ENCODE measurements at regions not wholly inside any gene's neighbourhood (a gene's known extent, or its start where the extent isn't known, plus 50 kb on each side); places are given as distances from the start of the nearest gene placed in this dataset.

- H3K9me3 ChIP-seq (ENCODE audit: control insufficient read depth, low read length), result no peaks in the 10 kb centered on the region
- DNase-seq (ENCODE audit: low read depth), result no peak
- no peaks in the 10 kb centered on the region for H3K36me3 ChIP-seq (ENCODE audit: control insufficient read depth, insufficient read depth, low read length, severe bottlenecking)
- H3K4me1 ChIP-seq (ENCODE audit: control insufficient read depth, insufficient read depth, low read length), result no peaks in the 10 kb centered on the region
- no peak overlapping the region for H3K4me3 ChIP-seq (ENCODE audit: low read length)
- no peaks in the 10 kb centered on the region for H3K27me3 ChIP-seq (replicated peaks; ENCODE audit: control insufficient read depth, insufficient read depth, low read length)
- no peak overlapping the region for H3K9ac ChIP-seq (ENCODE audit: low read length)
Observed at GRCh38 chr3:66885326-66886000, 112.6 kb upstream of the KBTBD8 start.

DNA sequence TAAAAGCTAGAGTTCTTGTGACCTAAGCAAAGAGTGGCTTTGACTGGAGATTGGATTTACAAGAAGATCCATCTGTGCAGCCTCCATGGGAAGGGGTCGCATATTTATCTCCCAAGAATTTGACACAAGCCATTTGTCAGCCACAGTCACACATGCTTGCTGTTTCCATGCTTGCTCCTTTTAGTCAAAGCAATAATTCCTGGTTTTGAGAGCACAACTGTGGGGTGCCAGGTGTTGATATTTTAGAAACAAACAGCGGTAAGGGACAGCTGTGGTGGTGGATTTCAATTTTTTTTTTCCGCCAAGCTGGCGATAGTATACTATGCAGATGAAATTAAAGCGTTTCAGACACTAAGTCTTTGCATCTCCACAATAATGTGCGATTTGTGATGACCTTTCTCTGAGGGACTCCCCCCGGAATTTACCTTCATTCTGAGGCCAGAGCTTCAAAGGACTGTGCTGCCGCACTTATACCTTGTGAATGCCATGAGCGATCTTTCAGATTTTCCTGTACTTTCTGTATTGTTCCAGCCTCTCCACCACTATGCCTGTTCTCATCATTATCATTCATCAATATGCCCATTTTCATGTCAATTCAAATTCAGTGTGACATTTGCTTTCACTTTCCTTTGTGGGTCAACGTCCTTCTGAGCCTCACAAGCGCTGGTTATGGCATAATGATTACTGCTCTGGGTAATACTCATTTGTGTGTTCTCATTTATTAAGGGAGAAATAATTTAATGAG lies 108.2 kb upstream of the KBTBD8 start:
- H3K27me3 ChIP-seq (replicated peaks; ENCODE audit: control insufficient read depth, insufficient read depth, low read length), result no peaks in the 10 kb centered on the region
- H3K9ac ChIP-seq (ENCODE audit: low read length), result no peak overlapping the region
- H3K9me3 ChIP-seq (ENCODE audit: control insufficient read depth, low read length), result no peaks in the 10 kb centered on the region
- no peak for DNase-seq (ENCODE audit: low read depth)
- H3K36me3 ChIP-seq (ENCODE audit: control insufficient read depth, insufficient read depth, low read length, severe bottlenecking), result no peaks in the 10 kb centered on the region
- H3K4me3 ChIP-seq (ENCODE audit: low read length), result no peak overlapping the region
- H3K4me1 ChIP-seq (ENCODE audit: control insufficient read depth, insufficient read depth, low read length), result no peaks in the 10 kb centered on the region

- peaks cover 28% of the 10 kb centered on the region for H3K9me3 ChIP-seq (ENCODE audit: control insufficient read depth, low read length)
- H3K4me1 ChIP-seq (ENCODE audit: control insufficient read depth, insufficient read depth, low read length), result no peaks in the 10 kb centered on the region
- H3K27me3 ChIP-seq (replicated peaks; ENCODE audit: control insufficient read depth, insufficient read depth, low read length), result no peaks in the 10 kb centered on the region
- H3K9ac ChIP-seq (ENCODE audit: low read length), result no peak overlapping the region
- H3K36me3 ChIP-seq (ENCODE audit: control insufficient read depth, insufficient read depth, low read length, severe bottlenecking), result no peaks in the 10 kb centered on the region
- no peak for DNase-seq (ENCODE audit: low read depth)
- H3K4me3 ChIP-seq (ENCODE audit: low read length), result no peak overlapping the region
Observed at GRCh38 chr3:66898155-66898554, 100.0 kb upstream of the KBTBD8 start.

DNA sequence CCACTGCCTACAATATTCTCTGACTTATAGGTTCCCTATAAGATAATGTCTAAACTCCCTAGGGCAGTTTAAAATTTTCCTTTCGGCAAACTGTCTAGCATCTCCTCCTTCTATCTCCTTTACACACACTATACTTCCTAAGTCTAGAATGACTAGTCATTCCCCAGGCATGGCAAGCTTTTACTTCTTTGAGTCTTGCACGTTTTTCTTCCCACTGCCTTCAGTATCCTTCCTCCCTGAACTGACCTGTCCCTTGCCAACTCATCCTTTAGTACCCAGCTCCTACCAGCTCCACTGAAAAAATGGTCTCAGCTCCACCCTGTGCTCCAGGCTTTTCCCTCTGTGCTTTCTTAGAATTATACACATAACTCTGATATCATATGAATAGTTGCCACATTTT lies 93.8 kb upstream of the KBTBD8 start:
- Histone ChIP-seq H3K4me3 (ENCODE audit: low read length) (no peak overlapping the region), H3K27me3 (replicated peaks; ENCODE audit: control insufficient read depth, insufficient read depth, low read length) (peaks cover 5% of the 10 kb centered on the region), H3K36me3 (ENCODE audit: control insufficient read depth, insufficient read depth, low read length, severe bottlenecking) (no peaks in the 10 kb centered on the region), H3K4me1 (ENCODE audit: control insufficient read depth, insufficient read depth, low read length) (no peaks in the 10 kb centered on the region), H3K9ac (ENCODE audit: low read length) (no peak overlapping the region), H3K9me3 (ENCODE audit: control insufficient read depth, low read length) (peaks cover 18% of the 10 kb centered on the region)
- no peak for DNase-seq (ENCODE audit: low read depth)

DNA sequence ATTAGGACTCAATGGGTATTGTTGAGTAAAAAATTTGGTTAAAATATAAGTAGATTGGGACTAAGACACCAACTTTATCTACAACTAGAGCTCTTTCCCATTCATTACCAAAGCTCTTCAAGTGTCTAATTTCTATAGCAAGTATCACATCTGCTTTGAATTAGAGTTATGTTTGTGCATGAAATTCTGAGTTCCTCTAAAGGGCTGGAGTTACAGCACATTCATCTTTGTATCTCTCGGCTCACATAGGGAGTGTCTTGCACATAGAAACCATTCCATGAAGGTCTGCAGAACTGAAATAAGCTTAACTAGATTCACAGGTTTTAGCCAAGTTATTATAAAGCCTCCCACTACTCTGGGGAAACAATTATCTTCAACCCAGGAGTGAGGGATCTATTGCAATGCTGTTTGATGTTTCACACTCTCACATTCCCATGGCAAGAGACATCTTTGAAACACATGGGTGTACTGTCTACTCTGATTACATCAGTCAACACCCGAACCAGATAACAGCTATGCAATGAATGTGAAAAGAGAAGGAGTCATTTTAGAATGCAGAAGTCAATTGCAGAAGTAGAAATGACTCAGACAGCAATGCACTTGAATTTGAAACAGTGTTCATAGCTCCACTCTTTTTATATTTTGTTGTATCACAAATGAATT lies 93.1 kb upstream of the KBTBD8 start:
- no peak overlapping the region for H3K4me3 ChIP-seq (ENCODE audit: low read length)
- peaks cover 14% of the 10 kb centered on the region for H3K9me3 ChIP-seq (ENCODE audit: control insufficient read depth, low read length)
- no peak overlapping the region for H3K9ac ChIP-seq (ENCODE audit: low read length)
- peak; percentile 57 for DNase-seq (ENCODE audit: low read depth)
- H3K27me3 ChIP-seq (replicated peaks; ENCODE audit: control insufficient read depth, insufficient read depth, low read length), result peaks cover 5% of the 10 kb centered on the region
- H3K4me1 ChIP-seq (ENCODE audit: control insufficient read depth, insufficient read depth, low read length), result no peaks in the 10 kb centered on the region
- no peaks in the 10 kb centered on the region for H3K36me3 ChIP-seq (ENCODE audit: control insufficient read depth, insufficient read depth, low read length, severe bottlenecking)

GRCh38 chr3:66907136-66907535 lies 91.0 kb upstream of the KBTBD8 start:
- no peaks in the 10 kb centered on the region for H3K36me3 ChIP-seq (ENCODE audit: control insufficient read depth, insufficient read depth, low read length, severe bottlenecking)
- H3K9me3 ChIP-seq (ENCODE audit: control insufficient read depth, low read length), result no peaks in the 10 kb centered on the region
- no peak overlapping the region for H3K4me3 ChIP-seq (ENCODE audit: low read length)
- no peak for DNase-seq (ENCODE audit: low read depth)
- H3K9ac ChIP-seq (ENCODE audit: low read length), result no peak overlapping the region
- H3K27me3 ChIP-seq (replicated peaks; ENCODE audit: control insufficient read depth, insufficient read depth, low read length), result peaks cover 5% of the 10 kb centered on the region
- H3K4me1 ChIP-seq (ENCODE audit: control insufficient read depth, insufficient read depth, low read length), result peaks cover 3% of the 10 kb centered on the region

DNA sequence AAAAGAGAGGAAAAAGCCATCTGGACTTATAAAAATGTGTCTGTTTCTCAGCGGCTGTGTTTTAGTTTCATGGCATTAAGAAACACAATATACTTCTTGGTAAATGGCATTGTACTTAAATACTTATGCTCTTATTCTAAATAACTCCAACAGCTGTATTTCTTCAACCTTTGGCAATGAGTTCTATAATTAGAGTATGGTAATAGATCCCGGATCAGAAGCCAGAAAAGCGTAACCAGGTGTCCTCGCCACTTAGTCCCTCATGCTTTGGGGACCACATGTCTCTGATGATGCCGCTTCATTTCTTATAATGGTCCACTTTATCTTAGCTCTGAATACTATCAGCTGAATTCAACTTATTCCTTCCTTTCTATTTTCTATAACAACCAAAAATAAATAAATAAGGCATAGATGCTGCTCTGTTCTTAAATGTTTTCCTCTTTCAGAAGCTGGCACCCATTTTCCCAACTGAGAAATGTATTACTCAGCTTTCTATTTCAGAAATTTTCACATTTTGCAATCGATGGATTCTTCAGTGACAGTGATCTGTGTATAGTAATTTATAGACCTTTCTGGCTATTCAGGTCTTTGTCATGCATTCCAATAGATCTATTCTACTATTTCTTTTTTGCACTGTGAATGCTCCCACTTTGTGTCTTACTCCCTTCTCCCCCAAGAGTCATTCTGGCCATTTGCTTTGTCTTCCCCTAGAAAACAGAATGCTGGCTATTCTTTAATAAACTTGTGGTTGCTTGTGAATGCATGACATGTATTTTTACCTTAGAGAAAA lies 87.6 kb upstream of the KBTBD8 start:
- H3K4me3 ChIP-seq (ENCODE audit: low read length), result no peak overlapping the region
- H3K4me1 ChIP-seq (ENCODE audit: control insufficient read depth, insufficient read depth, low read length), result peaks cover 3% of the 10 kb centered on the region
- peaks cover 4% of the 10 kb centered on the region for H3K9me3 ChIP-seq (ENCODE audit: control insufficient read depth, low read length)
- peaks cover 5% of the 10 kb centered on the region for H3K27me3 ChIP-seq (replicated peaks; ENCODE audit: control insufficient read depth, insufficient read depth, low read length)
- no peak for DNase-seq (ENCODE audit: low read depth)
- H3K9ac ChIP-seq (ENCODE audit: low read length), result no peak overlapping the region
- H3K36me3 ChIP-seq (ENCODE audit: control insufficient read depth, insufficient read depth, low read length, severe bottlenecking), result no peaks in the 10 kb centered on the region

GRCh38 chr3:66912306-66912705 lies 85.8 kb upstream of the KBTBD8 start:
- no peak overlapping the region for H3K4me3 ChIP-seq (ENCODE audit: low read length)
- no peak for DNase-seq (ENCODE audit: low read depth)

GRCh38 chr3:66922058-66922457 lies 76.0 kb upstream of the KBTBD8 start:
- no peaks in the 10 kb centered on the region for H3K4me1 ChIP-seq (ENCODE audit: control insufficient read depth, insufficient read depth, low read length)
- H3K36me3 ChIP-seq (ENCODE audit: control insufficient read depth, insufficient read depth, low read length, severe bottlenecking), result no peaks in the 10 kb centered on the region
- no peak overlapping the region for H3K4me3 ChIP-seq (ENCODE audit: low read length)
- H3K9ac ChIP-seq (ENCODE audit: low read length), result no peak overlapping the region
- H3K9me3 ChIP-seq (ENCODE audit: control insufficient read depth, low read length), result no peaks in the 10 kb centered on the region
- no peaks in the 10 kb centered on the region for H3K27me3 ChIP-seq (replicated peaks; ENCODE audit: control insufficient read depth, insufficient read depth, low read length)
- DNase-seq (ENCODE audit: low read depth), result no peak

More at GRCh38 chr3:66912306-66912705, 85.8 kb upstream of the KBTBD8 start:
- Histone ChIP-seq H3K4me1 (ENCODE audit: control insufficient read depth, insufficient read depth, low read length) (peaks cover 3% of the 10 kb centered on the region), H3K36me3 (ENCODE audit: control insufficient read depth, insufficient read depth, low read length, severe bottlenecking) (no peaks in the 10 kb centered on the region), H3K9ac (ENCODE audit: low read length) (no peak overlapping the region), H3K27me3 (replicated peaks; ENCODE audit: control insufficient read depth, insufficient read depth, low read length) (peaks cover 5% of the 10 kb centered on the region), H3K9me3 (ENCODE audit: control insufficient read depth, low read length) (peaks cover 4% of the 10 kb centered on the region)

DNA sequence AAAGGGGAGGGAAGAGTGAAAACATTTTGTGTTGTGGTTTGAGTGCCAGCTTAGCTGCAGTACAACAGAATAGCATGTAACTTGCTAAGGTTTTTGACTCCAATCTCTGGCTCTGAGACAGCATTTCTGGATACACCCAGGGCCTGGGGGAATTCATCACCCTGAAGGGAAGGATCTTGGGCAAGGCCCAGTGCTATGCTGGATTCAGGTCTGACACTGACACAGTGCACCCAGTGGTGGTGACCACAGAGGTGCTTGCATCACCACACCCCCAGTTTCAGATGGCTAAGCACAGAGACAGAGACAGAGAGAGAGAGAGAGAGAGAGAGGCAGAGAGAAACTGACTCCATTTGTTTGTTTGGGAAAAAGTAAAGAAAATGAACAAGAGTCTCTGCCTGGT lies 74.1 kb upstream of the KBTBD8 start:
- no peaks in the 10 kb centered on the region for H3K27me3 ChIP-seq (replicated peaks; ENCODE audit: control insufficient read depth, insufficient read depth, low read length)
- H3K36me3 ChIP-seq (ENCODE audit: control insufficient read depth, insufficient read depth, low read length, severe bottlenecking), result no peaks in the 10 kb centered on the region
- H3K9me3 ChIP-seq (ENCODE audit: control insufficient read depth, low read length), result no peaks in the 10 kb centered on the region
- no peak for DNase-seq (ENCODE audit: low read depth)
- H3K9ac ChIP-seq (ENCODE audit: low read length), result no peak overlapping the region
- no peak overlapping the region for H3K4me3 ChIP-seq (ENCODE audit: low read length)
- H3K4me1 ChIP-seq (ENCODE audit: control insufficient read depth, insufficient read depth, low read length), result no peaks in the 10 kb centered on the region

GRCh38 chr3:66928252-66928651 lies 69.9 kb upstream of the KBTBD8 start:
- Histone ChIP-seq H3K9me3 (ENCODE audit: control insufficient read depth, low read length) (no peaks in the 10 kb centered on the region), H3K4me3 (ENCODE audit: low read length) (no peak overlapping the region), H3K9ac (ENCODE audit: low read length) (no peak overlapping the region), H3K36me3 (ENCODE audit: control insufficient read depth, insufficient read depth, low read length, severe bottlenecking) (no peaks in the 10 kb centered on the region), H3K4me1 (ENCODE audit: control insufficient read depth, insufficient read depth, low read length) (no peaks in the 10 kb centered on the region), H3K27me3 (replicated peaks; ENCODE audit: control insufficient read depth, insufficient read depth, low read length) (peaks cover under 1% of the 10 kb centered on the region)
- DNase-seq (ENCODE audit: low read depth), result no peak
